Spleen (tissue), 11 donors: ENCODE measurements at regions not wholly inside any gene's neighbourhood (a gene's known extent, or its start where the extent isn't known, plus 50 kb on each side); places are given as distances from the start of the nearest gene placed in this dataset.

Experiments
- DNase-seq: peaks from one replicate; pipeline ENCODE4 v3.0.0-alpha.2; 2020
- H3K27ac ChIP-seq, 8 donors: fragments of 200-600 bp; sonication (generic) in 7 of 8; 1 replicate in 4 of 8; 2 replicates in 4 of 8; pipeline versions ENCODE4 v1.5.0 to v1.8.0; 2016 to 2021; ENCODE audit warnings: inconsistent platforms in 4 of 8, mild to moderate bottlenecking in 4 of 8, moderate library complexity in 1 of 8
- H3K27me3 ChIP-seq, 7 donors: fragments of 200-600 bp; sonication (generic) in 6 of 7; replicated peaks in 1 of 7; 1 replicate in 4 of 7; 2 replicates in 3 of 7; pipeline versions ENCODE4 v1.5.0 to v1.8.0; 2016 to 2021; ENCODE audit warnings: inconsistent platforms in 3 of 7, mild to moderate bottlenecking in 1 of 7
- H3K36me3 ChIP-seq, 6 donors: fragments of 200-600 bp; sonication (generic) in 5 of 6; 1 replicate in 4 of 6; 2 replicates in 2 of 6; pipeline versions ENCODE4 v1.5.0 to v1.8.0; 2016 to 2021; ENCODE audit warnings: inconsistent platforms in 2 of 6
- H3K4me1 ChIP-seq, 6 donors: fragments of 200-600 bp; sonication (generic) in 5 of 6; 1 replicate in 3 of 6; 2 replicates in 3 of 6; pipeline versions ENCODE4 v1.5.0 to v1.8.0; 2016 to 2021; ENCODE audit warnings: inconsistent platforms in 3 of 6
- H3K4me3 ChIP-seq, 8 donors: fragments of 200-600 bp; sonication (generic) in 7 of 8; 1 replicate in 4 of 8; 2 replicates in 4 of 8; pipeline versions ENCODE4 v1.5.0 to v1.8.0; 2016 to 2021; ENCODE audit warnings: inconsistent platforms in 4 of 8, mild to moderate bottlenecking in 4 of 8, moderate library complexity in 2 of 8
- H3K9me3 ChIP-seq, 8 donors: fragments of 200-600 bp; sonication (generic) in 7 of 8; 1 replicate in 4 of 8; 2 replicates in 4 of 8; pipeline versions ENCODE4 v1.5.0 to v1.8.0; 2016 to 2021; ENCODE audit warnings: inconsistent platforms in 4 of 8
- POLR2A ChIP-seq, 3 donors: fragments of 450-650 bp; IDR thresholded peaks; one replicate each; pipeline ENCODE4 v1.5.1; 2017; ENCODE audit warnings: antibody characterized with exemption in 3 of 3, mild to moderate bottlenecking in 1 of 3
- POLR2AphosphoS5 ChIP-seq, 3 donors: sonication (generic); formaldehyde crosslinking; IDR thresholded peaks; one replicate each; pipeline ENCODE4 v1.5.1; 2017; ENCODE audit warnings: antibody characterized with exemption in 3 of 3
- WGBS, 5 donors: extraction: QIAGEN DNeasy Blood & Tissue Kit in 3 of 5; methylation state at CpG; one replicate each; pipeline versions ENCODE4 v1.1.5 to v1.1.7; 2013 to 2018; 5-methylcytosine and 5-hydroxymethylcytosine counted together
- intact Hi-C: fragments of 100-400 bp; cut with DNase I; formaldehyde crosslinking; loops from one replicate; pipeline ENCODE4 v1.15.0; 2023; ENCODE audit warnings: low total_unique reads
- TF ChIP-seq, protein P1 (sequence below), 11 experiments: fragments of 200-600 bp in 7 of 11; fragments of 450-650 bp in 4 of 11; sonication (generic) in 4 of 11; IDR thresholded peaks in 8 of 11; conservative IDR thresholded peaks in 3 of 11; 1 replicate in 7 of 11; 2 replicates in 4 of 11; pipeline versions ENCODE4 v1.4.0 to v1.8.0; 2016 to 2021; ENCODE audit warnings: antibody characterized with exemption in 11 of 11, inconsistent platforms in 4 of 11, mild to moderate bottlenecking in 1 of 11
- donor health status: healthy with polysubstance abuse.
- donor health status: DM: no; HTN: no; CAD: no; lungs with moderate emphysema.
- donor health status: DM: no; HTN: no; CAD: no.
- donor health status: Bipolar disorder and iron deficiency.
- donor health status: healthy.
- donor health status: DM: no; HTN: no; CAD: no.
- donor health status: DM: yes; HTN: yes; CAD: no.

DNA sequence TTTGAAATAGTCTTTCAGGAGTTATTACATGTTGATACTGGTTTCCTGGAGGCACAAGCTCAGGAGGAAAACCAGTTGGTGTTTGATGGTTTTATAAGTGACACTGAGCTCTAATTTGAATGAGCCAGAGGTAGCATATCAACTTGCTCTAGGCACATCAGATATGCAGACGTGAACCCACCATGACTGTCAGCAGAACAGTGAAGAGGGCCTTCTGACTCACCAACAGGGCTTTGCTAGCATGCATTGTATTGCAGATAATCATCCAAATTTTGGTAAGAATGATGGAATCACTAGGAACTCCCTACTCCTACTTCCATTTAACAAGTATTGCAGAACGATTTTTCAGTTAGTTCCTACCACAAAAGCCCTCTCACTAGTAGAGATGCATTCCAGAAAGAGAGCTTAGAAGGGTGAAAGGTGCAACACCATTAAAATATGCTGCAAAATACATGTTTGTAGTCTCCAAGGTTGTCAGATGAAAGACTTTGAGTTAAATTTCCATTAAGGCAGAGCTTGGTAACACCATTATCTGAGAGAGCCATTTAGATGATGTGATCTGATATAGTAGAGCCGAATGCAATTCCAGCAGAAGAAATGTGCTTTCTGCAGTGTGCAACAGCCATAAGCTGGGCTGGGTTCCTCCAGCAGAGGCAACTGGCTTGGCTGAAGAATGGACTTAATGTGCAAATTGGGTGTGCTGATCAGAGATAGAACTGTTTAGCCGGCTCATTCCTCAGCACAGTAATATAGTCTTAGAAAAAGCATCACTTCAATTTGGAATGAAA is 968.7 kb upstream of the ADGRB3 start:
- TF ChIP-seq POLR2AphosphoS5 (IDR thresholded peaks at IDR 0.05), result no peak
- no peak for TF ChIP-seq POLR2A (IDR thresholded peaks at IDR 0.05)
- TF ChIP-seq, protein P1, sequence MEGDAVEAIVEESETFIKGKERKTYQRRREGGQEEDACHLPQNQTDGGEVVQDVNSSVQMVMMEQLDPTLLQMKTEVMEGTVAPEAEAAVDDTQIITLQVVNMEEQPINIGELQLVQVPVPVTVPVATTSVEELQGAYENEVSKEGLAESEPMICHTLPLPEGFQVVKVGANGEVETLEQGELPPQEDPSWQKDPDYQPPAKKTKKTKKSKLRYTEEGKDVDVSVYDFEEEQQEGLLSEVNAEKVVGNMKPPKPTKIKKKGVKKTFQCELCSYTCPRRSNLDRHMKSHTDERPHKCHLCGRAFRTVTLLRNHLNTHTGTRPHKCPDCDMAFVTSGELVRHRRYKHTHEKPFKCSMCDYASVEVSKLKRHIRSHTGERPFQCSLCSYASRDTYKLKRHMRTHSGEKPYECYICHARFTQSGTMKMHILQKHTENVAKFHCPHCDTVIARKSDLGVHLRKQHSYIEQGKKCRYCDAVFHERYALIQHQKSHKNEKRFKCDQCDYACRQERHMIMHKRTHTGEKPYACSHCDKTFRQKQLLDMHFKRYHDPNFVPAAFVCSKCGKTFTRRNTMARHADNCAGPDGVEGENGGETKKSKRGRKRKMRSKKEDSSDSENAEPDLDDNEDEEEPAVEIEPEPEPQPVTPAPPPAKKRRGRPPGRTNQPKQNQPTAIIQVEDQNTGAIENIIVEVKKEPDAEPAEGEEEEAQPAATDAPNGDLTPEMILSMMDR (IDR thresholded peaks at IDR 0.05 in 8 of 11, conservative IDR thresholded peaks at IDR 0.05 in 3 of 11), result no peak
- no peak overlapping the region for H3K27ac ChIP-seq
- intact Hi-C loops, result no loop called here
- H3K4me3 ChIP-seq, result no peak overlapping the region
- 65 to 75% (median 73%) methylated on average over 4 of the region's 4 CpGs for WGBS, 5 donors
- H3K27me3 ChIP-seq, result no peaks in the 10 kb centered on the region
- no peaks in the 10 kb centered on the region for H3K36me3 ChIP-seq
- H3K4me1 ChIP-seq, result no peaks in the 10 kb centered on the region
- DNase-seq, result no peak
- H3K9me3 ChIP-seq, result peaks cover 0 to 24% (median 15%) of the 10 kb centered on the region in 8 donors

DNA sequence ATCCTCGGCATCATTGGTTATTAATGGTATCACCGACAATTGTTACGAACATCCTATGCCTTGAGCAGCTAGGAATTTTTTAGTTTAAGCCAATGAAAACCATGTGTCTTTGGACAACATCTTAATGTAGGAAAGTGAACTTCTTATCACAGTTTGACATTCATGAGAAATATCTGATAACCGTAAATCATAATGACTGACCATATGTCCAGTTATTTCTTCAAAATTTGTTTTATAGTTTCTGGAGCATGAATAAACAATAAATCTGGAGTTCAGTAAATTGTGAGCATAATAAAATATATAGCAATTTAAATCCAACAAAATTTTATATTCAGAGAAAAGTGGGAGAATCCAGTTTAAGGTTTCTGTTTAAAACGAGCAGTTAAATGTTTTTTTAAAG is 970.1 kb upstream of the ADGRB3 start:
- 82 to 92% (median 86%) methylated on average over 5 of the region's 5 CpGs for WGBS, 5 donors
- H3K9me3 ChIP-seq, result peaks cover 0 to 14% (median 7%) of the 10 kb centered on the region in 8 donors
- H3K36me3 ChIP-seq, result no peaks in the 10 kb centered on the region
- no peaks in the 10 kb centered on the region for H3K27me3 ChIP-seq
- no peak overlapping the region for H3K27ac ChIP-seq
- no peak for DNase-seq
- no peak overlapping the region for H3K4me3 ChIP-seq
- TF ChIP-seq, protein P1 (IDR thresholded peaks at IDR 0.05 in 8 of 11, conservative IDR thresholded peaks at IDR 0.05 in 3 of 11), result no peak
- TF ChIP-seq POLR2A (IDR thresholded peaks at IDR 0.05), result no peak
- no peak for TF ChIP-seq POLR2AphosphoS5 (IDR thresholded peaks at IDR 0.05)
- intact Hi-C loops, result no loop called here
- no peaks in the 10 kb centered on the region for H3K4me1 ChIP-seq

DNA sequence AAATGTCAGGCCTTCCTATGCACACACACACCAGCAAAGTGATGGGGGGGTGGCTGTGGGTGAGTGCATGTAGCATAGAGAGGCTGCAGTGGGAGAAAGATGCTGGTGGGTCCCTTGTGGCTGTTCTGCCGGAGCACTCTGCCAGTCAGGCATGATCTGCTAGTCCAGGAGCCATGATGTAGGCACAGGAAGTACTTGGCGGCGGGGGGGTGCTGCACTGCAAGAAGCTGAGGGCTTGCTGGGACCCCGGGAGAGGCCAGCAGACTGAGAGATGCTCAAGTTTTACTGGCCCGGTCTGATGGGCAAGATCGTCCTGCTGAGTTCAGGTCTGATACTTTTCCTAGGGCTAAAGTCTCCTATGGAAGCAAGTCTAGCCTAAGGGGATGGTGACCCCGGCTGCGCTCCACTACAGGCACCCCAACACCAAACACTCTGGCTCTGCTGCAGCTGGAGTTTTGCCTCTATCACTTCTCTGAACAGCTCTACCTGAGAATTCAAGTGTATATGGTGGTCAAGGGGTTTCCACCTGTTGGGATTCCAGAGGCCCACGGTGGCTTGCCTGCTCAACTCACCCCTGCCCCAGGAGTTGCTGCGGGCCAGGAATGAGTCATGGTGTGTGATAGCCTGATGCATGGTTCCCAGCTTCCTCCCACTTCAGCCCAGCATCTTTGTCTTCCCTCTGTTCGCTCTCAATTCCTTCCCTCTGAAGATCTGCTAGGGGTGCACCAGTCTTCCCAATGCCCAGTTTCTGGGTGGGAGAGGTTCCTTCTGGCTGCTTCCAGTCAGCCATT is 971.8 kb upstream of the ADGRB3 start:
- Histone ChIP-seq H3K9me3 (peaks cover 0 to 14% (median 6%) of the 10 kb centered on the region in 8 donors), H3K27me3 (no peaks in the 10 kb centered on the region), H3K27ac (no peak overlapping the region), H3K4me1 (no peaks in the 10 kb centered on the region), H3K36me3 (no peaks in the 10 kb centered on the region), H3K4me3 (no peak overlapping the region)
- WGBS, 5 donors, result 87 to 96% (median 91%) methylated on average over 11 of the region's 11 CpGs
- TF ChIP-seq POLR2AphosphoS5 (IDR thresholded peaks at IDR 0.05), result no peak
- TF ChIP-seq, protein P1 (IDR thresholded peaks at IDR 0.05 in 8 of 11, conservative IDR thresholded peaks at IDR 0.05 in 3 of 11), result no peak
- no peak for TF ChIP-seq POLR2A (IDR thresholded peaks at IDR 0.05)
- no peak for DNase-seq
- intact Hi-C loops, result no loop called here

- no peaks in the 10 kb centered on the region for H3K36me3 ChIP-seq
- TF ChIP-seq, protein P1 (IDR thresholded peaks at IDR 0.05 in 8 of 11, conservative IDR thresholded peaks at IDR 0.05 in 3 of 11), result no peak
- TF ChIP-seq POLR2AphosphoS5 (IDR thresholded peaks at IDR 0.05), result no peak
- no peak for TF ChIP-seq POLR2A (IDR thresholded peaks at IDR 0.05)
- no peak overlapping the region for H3K27ac ChIP-seq
- no peaks in the 10 kb centered on the region for H3K9me3 ChIP-seq
- intact Hi-C loops, result no loop called here
- no peak for DNase-seq
- no peak overlapping the region for H3K4me3 ChIP-seq
- H3K4me1 ChIP-seq, result no peaks in the 10 kb centered on the region
- WGBS, 5 donors, result 80 to 97% (median 86%) methylated on average over 3 of the region's 3 CpGs
- H3K27me3 ChIP-seq, result no peaks in the 10 kb centered on the region
Measured at GRCh38 chr6:67653561-67653960, 981.5 kb upstream of the ADGRB3 start.
